HepG2 (cell line): ENCODE measurements at regions not wholly inside any gene's neighbourhood (a gene's known extent, or its start where the extent isn't known, plus 50 kb on each side); places are given as distances from the start of the nearest gene placed in this dataset.

Experiments used
- AGO1 ChIP-seq: fragments of 200-400 bp; formaldehyde crosslinking; IDR thresholded peaks from 2 replicates; pipeline ENCODE4 v1.6.1; 2017; ENCODE audit warnings: mild to moderate bottlenecking, low read depth, low read length, moderate library complexity; ENCODE audit not compliant: poor library complexity, severe bottlenecking
- GLI4 ChIP-seq: sonication (generic); formaldehyde crosslinking; IDR thresholded peaks from 2 replicates; pipeline ENCODE4 v1.5.1; 2020; ENCODE audit warnings: missing genetic modification reagents, mild to moderate bottlenecking, moderate library complexity, borderline replicate concordance
- PHB2 ChIP-seq: fragments of 450-650 bp; IDR thresholded peaks from 2 replicates; pipeline ENCODE4 v1.6.1; 2018; ENCODE audit not compliant: partially characterized antibody
- THAP11 ChIP-seq: IDR thresholded peaks from 2 replicates; pipeline ENCODE4 v1.6.1; 2016; ENCODE audit warnings: missing biosample characterization, missing genetic modification reagents
- ZMYM4 ChIP-seq: sonication (generic); formaldehyde crosslinking; IDR thresholded peaks from 2 replicates; pipeline ENCODE4 v1.8.1; 2023; ENCODE audit warnings: mild to moderate bottlenecking, missing genetic modification reagents
- ZNF10 ChIP-seq: sonication (generic); formaldehyde crosslinking; IDR thresholded peaks from 2 replicates; pipeline ENCODE4 v1.4.0; 2020; ENCODE audit warnings: mild to moderate bottlenecking, low read depth, missing genetic modification reagents, borderline replicate concordance
- ZNF30 ChIP-seq: sonication (generic); formaldehyde crosslinking; IDR thresholded peaks from 2 replicates; pipeline ENCODE4 v1.5.0; 2020; ENCODE audit warnings: mild to moderate bottlenecking, missing genetic modification reagents
- ZNF75D ChIP-seq: sonication (generic); formaldehyde crosslinking; IDR thresholded peaks from 2 replicates; pipeline ENCODE4 v1.8.1; 2023; ENCODE audit warnings: missing genetic modification reagents, mild to moderate bottlenecking, borderline replicate concordance
- ZNF780A ChIP-seq: sonication (generic); formaldehyde crosslinking; IDR thresholded peaks from 2 replicates; pipeline ENCODE4 v1.8.0; 2022; ENCODE audit warnings: mild to moderate bottlenecking, missing genetic modification reagents, moderate library complexity
- TF ChIP-seq, protein P1 (sequence below): sonication (generic); formaldehyde crosslinking; IDR thresholded peaks from 2 replicates; pipeline ENCODE4 v1.4.0; 2020; ENCODE audit warnings: missing genetic modification reagents, borderline replicate concordance
- TF ChIP-seq, protein P2 (sequence below): sonication (generic); formaldehyde crosslinking; IDR thresholded peaks from 2 replicates; pipeline ENCODE4 v1.4.0; 2020; ENCODE audit warnings: missing genetic modification reagents, borderline replicate concordance
- TF ChIP-seq, protein P3 (sequence below): sonication (generic); formaldehyde crosslinking; IDR thresholded peaks from 2 replicates; pipeline ENCODE4 v1.4.0; 2020; ENCODE audit warnings: missing genetic modification reagents
- TF ChIP-seq, protein P4 (sequence below): sonication (generic); formaldehyde crosslinking; conservative IDR thresholded peaks from 2 replicates; pipeline ENCODE4 v1.4.0; 2020; ENCODE audit warnings: missing genetic modification reagents
- TF ChIP-seq, protein P5 (sequence below): IDR thresholded peaks from 2 replicates; pipeline ENCODE4 v1.6.1; 2016; ENCODE audit warnings: low read depth, borderline replicate concordance
- TF ChIP-seq, protein P6 (sequence below): sonication (generic); formaldehyde crosslinking; IDR thresholded peaks from 2 replicates; pipeline ENCODE4 v1.4.0; 2020; ENCODE audit warnings: missing genetic modification reagents

DNA sequence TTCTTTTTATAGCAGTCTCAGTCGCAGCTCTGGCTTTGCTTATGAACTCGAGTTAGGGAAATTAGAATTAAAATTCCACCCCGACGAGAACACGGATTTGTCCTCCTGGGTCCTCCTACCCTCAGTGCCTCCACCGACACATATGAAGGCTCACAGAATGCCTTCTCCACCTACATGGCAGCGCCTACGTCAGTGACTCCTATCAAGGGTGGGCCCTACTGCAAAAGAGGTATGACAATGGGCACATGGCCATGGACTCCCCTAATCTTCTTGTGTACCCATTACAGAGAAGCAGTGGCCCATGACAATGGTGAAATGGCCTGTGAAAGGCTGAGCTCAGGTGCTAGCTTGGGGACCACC lies 173.0 kb upstream of the TLE3 start (continued):
- TF ChIP-seq, protein P1, sequence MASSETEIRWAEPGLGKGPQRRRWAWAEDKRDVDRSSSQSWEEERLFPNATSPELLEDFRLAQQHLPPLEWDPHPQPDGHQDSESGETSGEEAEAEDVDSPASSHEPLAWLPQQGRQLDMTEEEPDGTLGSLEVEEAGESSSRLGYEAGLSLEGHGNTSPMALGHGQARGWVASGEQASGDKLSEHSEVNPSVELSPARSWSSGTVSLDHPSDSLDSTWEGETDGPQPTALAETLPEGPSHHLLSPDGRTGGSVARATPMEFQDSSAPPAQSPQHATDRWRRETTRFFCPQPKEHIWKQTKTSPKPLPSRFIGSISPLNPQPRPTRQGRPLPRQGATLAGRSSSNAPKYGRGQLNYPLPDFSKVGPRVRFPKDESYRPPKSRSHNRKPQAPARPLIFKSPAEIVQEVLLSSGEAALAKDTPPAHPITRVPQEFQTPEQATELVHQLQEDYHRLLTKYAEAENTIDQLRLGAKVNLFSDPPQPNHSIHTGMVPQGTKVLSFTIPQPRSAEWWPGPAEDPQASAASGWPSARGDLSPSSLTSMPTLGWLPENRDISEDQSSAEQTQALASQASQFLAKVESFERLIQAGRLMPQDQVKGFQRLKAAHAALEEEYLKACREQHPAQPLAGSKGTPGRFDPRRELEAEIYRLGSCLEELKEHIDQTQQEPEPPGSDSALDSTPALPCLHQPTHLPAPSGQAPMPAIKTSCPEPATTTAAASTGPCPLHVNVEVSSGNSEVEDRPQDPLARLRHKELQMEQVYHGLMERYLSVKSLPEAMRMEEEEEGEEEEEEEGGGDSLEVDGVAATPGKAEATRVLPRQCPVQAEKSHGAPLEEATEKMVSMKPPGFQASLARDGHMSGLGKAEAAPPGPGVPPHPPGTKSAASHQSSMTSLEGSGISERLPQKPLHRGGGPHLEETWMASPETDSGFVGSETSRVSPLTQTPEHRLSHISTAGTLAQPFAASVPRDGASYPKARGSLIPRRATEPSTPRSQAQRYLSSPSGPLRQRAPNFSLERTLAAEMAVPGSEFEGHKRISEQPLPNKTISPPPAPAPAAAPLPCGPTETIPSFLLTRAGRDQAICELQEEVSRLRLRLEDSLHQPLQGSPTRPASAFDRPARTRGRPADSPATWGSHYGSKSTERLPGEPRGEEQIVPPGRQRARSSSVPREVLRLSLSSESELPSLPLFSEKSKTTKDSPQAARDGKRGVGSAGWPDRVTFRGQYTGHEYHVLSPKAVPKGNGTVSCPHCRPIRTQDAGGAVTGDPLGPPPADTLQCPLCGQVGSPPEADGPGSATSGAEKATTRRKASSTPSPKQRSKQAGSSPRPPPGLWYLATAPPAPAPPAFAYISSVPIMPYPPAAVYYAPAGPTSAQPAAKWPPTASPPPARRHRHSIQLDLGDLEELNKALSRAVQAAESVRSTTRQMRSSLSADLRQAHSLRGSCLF: no peak
- TF ChIP-seq, protein P2, sequence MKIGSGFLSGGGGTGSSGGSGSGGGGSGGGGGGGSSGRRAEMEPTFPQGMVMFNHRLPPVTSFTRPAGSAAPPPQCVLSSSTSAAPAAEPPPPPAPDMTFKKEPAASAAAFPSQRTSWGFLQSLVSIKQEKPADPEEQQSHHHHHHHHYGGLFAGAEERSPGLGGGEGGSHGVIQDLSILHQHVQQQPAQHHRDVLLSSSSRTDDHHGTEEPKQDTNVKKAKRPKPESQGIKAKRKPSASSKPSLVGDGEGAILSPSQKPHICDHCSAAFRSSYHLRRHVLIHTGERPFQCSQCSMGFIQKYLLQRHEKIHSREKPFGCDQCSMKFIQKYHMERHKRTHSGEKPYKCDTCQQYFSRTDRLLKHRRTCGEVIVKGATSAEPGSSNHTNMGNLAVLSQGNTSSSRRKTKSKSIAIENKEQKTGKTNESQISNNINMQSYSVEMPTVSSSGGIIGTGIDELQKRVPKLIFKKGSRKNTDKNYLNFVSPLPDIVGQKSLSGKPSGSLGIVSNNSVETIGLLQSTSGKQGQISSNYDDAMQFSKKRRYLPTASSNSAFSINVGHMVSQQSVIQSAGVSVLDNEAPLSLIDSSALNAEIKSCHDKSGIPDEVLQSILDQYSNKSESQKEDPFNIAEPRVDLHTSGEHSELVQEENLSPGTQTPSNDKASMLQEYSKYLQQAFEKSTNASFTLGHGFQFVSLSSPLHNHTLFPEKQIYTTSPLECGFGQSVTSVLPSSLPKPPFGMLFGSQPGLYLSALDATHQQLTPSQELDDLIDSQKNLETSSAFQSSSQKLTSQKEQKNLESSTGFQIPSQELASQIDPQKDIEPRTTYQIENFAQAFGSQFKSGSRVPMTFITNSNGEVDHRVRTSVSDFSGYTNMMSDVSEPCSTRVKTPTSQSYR (CRISPR knock-in tag): no peak
- TF ChIP-seq ZNF10 (CRISPR knock-in tag): no peak
- no peak for TF ChIP-seq ZNF780A (CRISPR knock-in tag)
- no peak for TF ChIP-seq THAP11
- no peak for TF ChIP-seq GLI4 (CRISPR knock-in tag)
- no peak for TF ChIP-seq ZNF75D (CRISPR knock-in tag)
- TF ChIP-seq, protein P3, sequence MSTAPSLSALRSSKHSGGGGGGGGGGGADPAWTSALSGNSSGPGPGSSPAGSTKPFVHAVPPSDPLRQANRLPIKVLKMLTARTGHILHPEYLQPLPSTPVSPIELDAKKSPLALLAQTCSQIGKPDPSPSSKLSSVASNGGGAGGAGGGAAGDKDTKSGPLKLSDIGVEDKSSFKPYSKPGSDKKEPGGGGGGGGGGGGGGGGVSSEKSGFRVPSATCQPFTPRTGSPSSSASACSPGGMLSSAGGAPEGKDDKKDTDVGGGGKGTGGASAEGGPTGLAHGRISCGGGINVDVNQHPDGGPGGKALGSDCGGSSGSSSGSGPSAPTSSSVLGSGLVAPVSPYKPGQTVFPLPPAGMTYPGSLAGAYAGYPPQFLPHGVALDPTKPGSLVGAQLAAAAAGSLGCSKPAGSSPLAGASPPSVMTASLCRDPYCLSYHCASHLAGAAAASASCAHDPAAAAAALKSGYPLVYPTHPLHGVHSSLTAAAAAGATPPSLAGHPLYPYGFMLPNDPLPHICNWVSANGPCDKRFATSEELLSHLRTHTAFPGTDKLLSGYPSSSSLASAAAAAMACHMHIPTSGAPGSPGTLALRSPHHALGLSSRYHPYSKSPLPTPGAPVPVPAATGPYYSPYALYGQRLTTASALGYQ (CRISPR knock-in tag): no peak
- TF ChIP-seq, protein P4, sequence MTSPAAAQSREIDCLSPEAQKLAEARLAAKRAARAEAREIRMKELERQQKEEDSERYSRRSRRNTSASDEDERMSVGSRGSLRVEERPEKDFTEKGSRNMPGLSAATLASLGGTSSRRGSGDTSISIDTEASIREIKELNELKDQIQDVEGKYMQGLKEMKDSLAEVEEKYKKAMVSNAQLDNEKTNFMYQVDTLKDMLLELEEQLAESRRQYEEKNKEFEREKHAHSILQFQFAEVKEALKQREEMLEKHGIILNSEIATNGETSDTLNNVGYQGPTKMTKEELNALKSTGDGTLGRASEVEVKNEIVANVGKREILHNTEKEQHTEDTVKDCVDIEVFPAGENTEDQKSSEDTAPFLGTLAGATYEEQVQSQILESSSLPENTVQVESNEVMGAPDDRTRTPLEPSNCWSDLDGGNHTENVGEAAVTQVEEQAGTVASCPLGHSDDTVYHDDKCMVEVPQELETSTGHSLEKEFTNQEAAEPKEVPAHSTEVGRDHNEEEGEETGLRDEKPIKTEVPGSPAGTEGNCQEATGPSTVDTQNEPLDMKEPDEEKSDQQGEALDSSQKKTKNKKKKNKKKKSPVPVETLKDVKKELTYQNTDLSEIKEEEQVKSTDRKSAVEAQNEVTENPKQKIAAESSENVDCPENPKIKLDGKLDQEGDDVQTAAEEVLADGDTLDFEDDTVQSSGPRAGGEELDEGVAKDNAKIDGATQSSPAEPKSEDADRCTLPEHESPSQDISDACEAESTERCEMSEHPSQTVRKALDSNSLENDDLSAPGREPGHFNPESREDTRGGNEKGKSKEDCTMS (CRISPR knock-in tag): no peak
- no peak for TF ChIP-seq AGO1
- no peak for TF ChIP-seq ZMYM4 (CRISPR knock-in tag)
- TF ChIP-seq ZNF30: no peak
- TF ChIP-seq, protein P5, sequence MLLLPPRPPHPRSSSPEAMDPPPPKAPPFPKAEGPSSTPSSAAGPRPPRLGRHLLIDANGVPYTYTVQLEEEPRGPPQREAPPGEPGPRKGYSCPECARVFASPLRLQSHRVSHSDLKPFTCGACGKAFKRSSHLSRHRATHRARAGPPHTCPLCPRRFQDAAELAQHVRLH (CRISPR knock-in tag): no peak
- TF ChIP-seq, protein P6, sequence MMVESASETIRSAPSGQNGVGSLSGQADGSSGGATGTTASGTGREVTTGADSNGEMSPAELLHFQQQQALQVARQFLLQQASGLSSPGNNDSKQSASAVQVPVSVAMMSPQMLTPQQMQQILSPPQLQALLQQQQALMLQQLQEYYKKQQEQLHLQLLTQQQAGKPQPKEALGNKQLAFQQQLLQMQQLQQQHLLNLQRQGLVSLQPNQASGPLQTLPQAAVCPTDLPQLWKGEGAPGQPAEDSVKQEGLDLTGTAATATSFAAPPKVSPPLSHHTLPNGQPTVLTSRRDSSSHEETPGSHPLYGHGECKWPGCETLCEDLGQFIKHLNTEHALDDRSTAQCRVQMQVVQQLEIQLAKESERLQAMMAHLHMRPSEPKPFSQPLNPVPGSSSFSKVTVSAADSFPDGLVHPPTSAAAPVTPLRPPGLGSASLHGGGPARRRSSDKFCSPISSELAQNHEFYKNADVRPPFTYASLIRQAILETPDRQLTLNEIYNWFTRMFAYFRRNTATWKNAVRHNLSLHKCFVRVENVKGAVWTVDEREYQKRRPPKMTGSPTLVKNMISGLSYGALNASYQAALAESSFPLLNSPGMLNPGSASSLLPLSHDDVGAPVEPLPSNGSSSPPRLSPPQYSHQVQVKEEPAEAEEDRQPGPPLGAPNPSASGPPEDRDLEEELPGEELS: no peak
- no peak for TF ChIP-seq PHB2
